ENCODE measurements at regions not wholly inside any gene's neighbourhood (a gene's known extent, or its start where the extent isn't known, plus 50 kb on each side); places are given as distances from the start of the nearest gene placed in this dataset.

DNA sequence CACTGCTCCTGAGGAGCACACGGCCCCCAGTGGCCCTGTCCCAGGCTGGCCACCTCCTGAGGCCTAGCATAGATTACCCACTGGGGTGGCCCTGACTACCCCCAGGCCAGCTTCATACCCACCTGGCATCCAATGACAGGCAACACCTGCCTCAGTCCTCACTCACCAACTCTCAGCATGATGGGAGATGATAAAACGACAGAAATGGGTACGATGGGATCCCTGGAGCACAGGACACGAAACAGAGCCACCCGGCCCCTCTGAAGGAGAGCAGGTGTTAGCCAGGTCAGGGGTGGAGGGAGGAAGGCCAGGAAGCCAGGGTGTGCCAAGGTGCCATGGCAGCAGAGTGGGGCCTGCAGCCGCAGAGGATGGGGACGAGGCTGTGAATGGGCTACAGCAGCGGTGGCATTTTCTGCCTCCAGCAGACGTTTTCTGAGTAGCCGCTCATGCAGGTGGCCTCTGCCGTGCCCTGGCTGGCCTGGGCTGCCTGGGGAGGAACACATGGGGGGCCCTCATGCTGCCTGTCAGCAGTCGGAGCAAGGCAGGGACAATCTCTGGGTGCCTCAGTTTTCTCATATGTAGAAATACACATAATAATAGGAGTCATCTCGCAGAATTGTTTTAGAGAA lies 50.2 kb upstream of the FGF3 start:
- DNase-seq (ENCODE audit: low spot score), result peak; percentile 76

DNA sequence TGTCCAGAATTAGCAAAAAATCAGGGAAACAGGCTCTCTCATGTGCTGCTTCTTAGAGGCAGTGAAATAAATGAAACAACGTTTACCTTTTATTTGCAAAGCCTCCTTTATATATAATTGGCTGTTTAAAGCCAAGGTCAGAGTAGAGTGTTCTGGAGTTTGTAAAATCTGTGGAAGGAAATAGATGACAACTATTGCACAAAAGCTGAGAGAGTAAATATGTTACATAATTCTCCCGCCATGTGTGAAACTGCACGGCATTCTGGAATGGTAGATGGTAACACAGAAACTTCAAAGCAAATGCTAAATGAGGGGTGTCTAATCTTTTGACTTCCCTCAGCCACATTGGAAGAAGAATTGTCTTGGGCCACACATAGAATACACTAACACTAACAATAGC lies 51.5 kb upstream of the FGF3 start:
- no peak for DNase-seq (ENCODE audit: low spot score)

DNA sequence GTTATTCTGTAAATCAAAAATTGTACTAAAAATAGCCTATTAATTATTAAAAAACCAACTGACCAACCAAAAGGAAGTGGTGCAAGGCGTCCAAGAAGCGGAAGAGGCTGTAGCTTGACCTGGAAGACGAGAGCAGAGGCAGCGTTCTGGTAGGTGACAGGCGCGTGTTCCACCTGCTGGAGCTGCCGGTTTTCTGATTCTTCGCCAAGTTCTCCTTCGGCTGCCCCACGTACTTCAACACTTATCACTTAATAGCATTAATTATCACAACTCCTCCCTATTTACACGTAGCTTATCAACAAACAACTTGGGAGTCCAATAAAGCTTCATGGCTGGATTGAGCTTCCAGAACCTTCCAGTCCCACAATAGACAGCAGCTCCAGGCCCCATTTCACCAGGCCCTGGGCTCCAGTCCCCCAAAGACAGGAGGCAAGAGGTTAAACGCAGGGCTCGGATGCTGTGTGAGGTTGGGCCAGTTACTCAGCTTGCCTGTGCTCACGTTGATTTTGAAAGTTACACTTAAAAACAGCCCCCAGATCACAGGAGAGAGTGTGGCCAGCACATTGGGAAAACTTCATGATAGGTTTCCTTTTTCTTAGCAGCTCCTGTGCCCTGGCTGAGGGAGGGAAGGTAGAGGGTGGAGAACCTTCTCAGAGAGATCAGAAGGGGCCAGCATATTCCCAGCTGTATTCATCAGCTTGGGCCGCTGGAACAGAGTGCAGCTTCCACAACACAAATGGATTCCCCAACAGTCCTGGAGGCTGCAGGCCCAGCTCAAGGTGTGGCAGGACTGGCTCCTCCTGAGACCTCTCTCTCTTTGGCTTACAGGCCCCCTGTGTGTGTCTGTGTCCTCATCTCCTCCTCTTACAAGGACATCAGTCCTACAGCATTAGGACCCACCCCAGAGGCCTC lies 54.2 kb upstream of the FGF3 start:
- peak; percentile 49 for DNase-seq (ENCODE audit: low spot score)

DNA sequence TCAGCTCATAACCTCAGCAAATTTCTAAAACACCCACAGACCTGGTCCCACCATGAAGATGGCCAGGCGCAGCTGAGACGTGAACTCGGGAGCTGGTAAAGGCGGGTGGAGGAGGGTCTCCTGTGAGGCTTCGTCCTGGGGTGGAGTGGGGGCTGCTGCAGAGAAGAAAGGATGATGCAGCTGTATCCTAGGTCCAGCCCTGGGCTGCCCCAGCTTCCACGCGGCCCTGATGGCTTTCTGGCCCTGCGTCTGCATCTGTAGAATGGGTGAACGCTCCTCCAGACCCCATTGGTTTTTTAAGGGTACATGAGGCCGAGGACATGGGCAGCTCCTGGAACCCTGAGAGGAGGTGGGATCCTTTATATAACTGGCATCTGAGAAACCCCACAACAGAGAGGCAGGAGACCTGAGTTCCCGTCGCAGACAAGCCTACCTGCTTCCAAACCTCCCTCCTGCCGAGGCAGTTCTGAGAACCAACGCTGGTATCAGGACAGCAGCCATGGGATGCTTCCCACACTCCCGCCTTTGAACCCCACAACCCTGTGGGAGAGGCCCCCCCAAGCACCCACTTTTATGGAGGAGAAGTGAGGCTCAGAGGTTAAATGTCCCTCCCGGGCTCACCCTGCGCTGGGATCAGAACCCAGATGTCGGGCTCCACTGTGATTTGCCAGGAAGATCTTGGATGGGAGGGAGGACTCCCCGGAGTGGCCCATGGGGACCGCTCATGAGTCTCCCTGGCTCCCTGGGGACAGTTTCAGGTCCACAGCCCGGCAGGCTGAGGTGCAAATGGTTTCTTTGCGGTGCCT lies 55.2 kb upstream of the FGF3 start:
- peak; percentile 85 for DNase-seq (ENCODE audit: low spot score)

DNA sequence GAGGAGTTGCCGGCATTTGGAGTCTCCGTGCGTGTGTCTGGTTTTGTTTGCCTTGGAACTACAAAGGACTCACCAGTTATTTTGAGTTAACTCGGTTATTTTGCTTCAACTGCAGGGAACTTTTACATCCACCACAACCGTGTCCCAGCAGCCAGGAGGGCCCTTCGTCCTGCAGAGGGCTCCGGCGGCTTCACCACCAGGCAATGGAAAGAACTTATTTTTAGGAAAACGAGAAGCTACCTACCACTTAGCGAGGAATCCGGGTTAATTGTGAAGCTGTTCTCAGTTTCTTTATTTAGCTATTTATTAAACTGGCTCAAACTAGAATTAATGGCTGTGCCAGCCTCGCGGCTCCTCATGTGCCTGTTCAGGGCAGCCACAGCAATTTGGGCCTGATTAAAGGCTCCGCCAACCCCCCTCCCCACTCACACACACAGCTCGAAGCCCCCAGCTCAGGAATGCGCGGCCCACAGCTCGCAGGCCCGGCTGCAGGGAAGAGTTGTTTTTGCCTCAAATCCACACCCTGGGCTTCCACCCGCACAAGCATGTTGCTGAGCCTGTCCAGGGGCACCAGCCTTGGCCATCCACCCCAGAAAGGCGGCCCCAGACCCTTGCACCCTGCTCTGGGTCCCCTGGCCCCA lies 55.9 kb upstream of the FGF3 start:
- peak; percentile 79 for DNase-seq (ENCODE audit: low spot score)

DNA sequence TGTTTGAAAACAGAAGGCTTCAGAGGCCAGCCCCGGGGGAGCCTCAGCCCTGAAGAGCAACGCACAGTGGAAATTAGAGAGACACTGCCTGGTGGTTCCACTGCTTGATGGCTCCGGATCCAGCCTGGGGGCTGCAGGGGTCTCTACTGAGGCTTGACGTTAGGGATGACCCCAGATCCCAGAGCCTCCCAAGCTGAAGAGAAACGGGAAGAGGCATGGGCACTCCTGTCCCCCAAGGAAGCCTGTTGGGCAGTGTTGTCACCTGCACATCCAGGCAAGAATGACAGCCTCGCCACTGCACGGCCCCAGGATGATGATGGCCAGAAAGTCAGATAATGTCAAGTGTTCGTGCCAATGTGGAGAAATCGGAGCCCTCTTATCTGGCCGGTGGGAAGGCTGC lies 56.8 kb upstream of the FGF3 start:
- peak; percentile 71 for DNase-seq (ENCODE audit: low spot score)

DNA sequence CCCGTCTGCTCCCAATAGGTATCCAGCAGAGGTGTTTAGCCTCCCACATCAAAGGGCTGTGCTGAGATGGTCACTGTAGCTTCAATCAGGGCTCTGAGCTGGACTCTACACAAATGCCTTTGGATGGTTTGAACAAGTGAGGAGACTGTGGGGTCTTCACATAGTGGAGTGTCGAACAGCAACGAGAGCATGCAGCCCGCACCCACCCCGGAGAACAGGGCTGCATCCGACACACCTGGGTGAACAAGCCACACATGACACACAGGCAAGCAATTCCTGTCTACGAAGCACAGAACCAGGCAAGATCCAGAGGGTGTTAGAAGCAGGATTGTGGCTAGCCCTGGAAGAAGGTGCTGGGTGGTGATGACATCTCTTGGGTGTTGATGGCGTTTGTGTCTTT lies 58.0 kb upstream of the FGF3 start:
- peak; percentile 60 for DNase-seq (ENCODE audit: low spot score)

DNA sequence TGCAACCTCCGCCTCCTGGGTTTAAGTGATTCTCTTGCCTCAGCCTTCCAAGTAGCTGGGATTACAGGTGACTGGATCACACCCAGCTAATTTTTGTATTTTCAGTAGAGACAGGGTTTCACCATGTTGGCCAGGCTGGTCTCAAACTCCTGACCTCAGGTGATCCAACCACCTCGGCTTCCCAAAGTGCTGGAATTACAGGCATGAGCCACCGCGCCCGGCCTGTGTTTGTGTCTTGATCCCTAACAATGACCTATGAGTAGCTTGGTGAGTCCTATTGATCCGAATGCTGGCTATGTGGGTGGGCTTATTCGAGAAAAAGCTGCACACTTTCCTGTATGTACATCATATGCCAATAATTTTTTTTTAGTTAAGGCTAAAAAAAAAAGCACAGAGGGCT lies 58.5 kb upstream of the FGF3 start:
- DNase-seq (ENCODE audit: low spot score), result peak; percentile 37

DNA sequence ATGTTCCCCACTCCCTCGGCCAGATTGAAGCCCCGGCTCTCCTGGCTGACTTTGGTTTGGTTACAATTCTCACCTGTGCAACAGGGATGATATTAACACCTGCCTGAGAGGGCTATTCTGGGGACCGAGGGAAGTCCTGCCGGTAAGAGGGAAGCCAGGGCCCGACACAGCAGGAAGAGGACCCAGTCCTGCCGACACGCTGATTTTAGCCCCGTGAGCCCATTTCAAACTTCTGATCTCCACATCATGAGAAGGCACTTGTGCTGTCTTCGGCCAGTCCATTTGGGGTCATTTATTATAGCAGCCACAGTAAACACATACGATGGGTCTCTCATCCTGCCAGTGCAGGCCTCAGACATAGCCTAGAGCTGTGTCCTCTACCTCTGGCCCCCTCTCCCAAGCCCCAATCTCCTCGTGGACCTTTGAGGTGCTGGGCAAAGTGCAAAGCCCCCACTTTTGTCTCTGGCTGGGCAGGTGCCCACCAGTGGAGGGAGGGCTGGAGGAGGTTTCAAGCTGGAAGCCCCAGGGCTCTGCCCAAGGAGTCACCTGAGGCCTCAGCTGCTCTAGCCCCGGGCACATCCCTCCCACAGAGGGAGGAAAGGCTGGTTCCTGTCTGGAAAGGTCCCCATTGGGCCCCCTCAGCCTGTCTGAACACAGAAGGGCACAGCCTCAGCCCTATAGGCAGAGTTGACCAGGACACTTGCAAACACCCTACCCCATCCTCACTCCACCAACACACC lies 59.1 kb upstream of the FGF3 start:
- DNase-seq (ENCODE audit: low spot score), result peak; percentile 75

DNA sequence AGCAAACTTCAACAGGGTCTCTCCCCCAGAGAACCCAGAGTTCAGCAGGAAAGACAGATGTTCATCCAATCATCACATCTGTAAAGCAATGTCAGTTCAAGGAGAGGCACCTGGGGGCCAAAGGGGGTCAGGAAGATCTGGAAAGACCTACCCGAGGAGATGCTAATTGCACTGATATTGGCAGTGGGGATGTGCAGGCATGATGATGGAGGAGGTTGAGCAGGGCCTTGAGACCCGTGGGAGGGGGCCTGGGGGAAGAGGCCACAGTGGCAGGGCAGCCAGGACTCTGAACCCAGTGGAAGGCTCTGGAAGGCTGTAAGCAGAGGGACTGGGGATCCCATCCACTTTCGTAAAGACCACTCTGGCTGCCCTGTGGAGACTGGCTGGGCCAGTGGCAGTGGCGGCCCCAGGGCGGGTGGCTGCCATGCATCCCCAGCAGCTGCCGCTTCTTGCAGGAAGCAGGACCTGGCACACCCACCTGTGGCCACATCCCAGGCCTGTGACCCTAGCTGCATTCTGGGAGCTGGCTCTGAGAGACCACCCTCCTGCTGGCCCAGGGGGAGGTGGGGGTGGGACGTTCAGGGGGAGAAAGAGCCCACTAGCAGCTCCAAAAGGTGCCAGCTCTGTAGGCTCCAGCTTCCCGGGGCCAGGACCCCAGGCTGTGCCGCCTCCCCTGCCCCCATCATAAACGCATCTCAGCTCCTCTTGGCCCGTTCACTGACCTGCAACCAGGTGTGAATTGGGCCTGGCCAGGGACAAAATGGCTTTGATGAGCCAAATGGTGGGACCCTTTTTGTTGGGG lies 59.9 kb upstream of the FGF3 start:
- DNase-seq (ENCODE audit: low spot score), result peak; percentile 69

DNA sequence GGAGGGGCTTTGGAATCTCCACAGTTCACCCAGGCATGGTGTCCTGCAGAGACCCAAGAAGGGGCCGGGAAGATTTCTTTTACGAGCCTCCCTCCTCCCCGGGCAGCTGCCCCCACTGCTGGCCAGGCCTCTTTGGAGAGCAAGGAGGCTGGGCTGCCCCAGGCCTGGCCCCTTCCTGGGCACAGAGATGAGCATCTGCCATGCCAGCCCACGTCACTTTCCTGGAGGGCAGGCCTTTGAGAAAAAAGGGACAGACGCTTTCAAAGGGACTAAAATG lies 60.5 kb upstream of the FGF3 start:
- peak; percentile 37 for DNase-seq (ENCODE audit: low spot score)

DNA sequence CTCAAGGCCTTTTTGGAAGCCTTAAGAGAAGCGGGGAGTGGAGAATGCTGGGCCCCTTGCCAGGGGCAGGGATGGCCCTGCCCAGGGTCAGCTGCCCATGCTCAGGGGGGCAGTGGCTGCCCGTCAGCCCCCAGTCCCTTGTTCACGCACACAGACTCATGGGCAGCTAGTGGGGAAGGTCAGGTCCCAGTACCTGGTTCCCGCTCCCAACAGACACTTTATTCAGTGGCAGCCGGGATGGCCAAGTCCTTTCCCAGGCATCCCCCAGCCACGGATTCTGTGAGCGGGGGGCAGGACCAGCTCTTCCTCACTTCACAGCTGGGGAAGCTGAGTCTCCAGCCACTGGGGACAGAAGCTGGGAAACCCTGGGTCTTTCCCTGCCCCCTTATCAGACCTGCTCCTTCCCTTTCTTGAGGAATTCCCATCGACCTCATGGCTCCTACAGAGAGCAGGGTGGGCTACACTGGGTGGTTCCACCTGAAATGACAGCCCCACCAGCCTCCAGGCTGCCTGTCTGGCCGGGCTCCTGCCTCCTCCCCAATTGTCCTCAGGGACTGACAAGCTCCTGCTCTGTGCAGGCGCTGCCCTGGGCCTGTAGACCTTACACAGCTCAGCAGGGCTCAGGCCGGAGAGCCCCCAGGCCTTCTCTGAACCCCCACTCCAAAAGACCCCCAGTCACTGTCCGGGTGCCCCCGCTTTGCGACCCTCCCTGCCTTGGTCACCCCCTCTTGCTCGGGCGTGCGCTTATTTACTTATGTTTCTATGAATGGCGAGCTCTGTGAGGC lies 61.0 kb upstream of the FGF3 start:
- DNase-seq (ENCODE audit: low spot score), result peak; percentile 81

DNA sequence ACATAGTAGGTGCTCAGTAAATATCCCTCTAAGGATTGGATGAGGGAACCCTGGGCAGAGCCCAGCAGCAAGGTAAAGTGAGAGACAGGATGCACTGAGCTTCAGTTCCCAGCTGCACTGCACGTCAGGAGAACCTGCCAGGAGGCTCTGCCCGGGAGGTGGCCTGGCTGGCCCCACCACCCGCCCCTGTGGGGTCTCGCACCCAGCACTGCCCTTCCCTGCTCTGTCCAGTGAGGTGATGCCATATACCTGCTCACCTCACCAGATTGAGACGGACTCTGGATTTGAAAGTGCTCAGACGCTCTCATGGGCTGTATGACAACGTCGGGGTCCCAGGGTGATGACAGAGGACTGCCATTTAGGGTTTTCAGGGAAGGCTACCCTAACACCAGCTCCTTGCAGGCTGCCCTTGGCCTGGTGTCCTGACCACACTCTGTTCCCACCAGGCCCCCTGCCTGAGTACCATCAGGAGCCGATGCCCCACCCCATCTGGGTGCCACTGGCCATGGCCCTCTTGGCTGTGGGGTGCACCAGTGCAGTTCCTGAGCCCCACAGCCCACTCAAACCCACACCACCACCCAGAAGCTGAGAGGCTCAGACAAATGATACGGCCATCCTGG lies 61.7 kb upstream of the FGF3 start:
- peak; percentile 53 for DNase-seq (ENCODE audit: low spot score)

DNA sequence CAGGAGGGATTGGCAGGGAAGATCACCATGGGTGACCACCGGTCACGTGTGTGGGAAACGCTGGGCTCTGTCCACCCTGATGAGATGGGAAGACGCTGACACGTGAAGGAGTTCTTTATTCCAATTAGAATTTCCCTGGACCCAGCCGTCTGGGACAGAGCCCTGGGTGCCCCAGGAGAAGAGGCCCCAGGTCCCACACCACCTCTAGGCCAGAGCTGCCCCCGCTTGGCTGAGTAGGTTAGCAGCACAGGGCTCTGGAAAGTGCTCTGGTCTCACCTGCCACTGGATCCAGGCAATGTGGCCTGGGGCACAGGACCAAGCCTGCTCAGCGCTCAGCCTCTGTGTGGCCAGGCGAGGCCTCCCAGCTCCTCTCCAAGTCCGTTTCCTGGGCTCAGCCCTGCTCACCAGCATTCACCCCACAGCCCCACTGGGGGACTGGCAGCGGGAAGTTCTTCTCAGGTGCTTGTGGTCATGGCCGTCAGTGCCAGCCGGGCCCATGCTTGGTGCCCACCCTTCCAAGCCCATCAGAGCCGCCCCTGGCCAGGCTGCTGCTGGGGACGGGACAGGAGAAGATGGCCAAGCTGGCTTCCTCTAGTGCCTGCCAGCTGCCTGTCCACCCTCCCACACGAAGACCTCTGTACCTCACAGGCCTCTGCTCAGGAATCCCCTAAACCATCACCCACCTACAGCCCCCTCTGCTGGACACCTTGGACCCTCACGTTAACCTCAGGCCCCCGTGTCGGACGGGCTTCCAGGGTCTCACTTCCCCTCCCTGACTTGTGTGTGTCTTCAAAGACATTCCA lies 62.5 kb upstream of the FGF3 start:
- DNase-seq (ENCODE audit: low spot score), result no peak

DNA sequence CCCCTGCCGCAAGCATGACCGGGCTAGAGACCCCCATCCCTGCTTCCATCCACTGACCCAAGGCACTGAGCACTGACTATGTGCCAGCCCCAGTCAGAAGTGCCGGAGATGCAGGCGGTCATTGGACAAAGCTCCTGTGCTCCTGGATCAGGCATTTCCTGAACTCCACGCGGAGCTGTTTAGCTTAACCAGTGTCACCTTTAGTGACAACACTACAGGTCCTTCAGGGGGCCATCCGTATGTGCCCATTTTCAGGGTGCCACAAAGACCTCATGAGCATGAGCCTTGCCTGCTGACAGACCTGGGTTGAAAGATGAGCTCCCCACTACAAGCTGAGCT lies 63.0 kb upstream of the FGF3 start:
- DNase-seq (ENCODE audit: low spot score), result no peak

DNA sequence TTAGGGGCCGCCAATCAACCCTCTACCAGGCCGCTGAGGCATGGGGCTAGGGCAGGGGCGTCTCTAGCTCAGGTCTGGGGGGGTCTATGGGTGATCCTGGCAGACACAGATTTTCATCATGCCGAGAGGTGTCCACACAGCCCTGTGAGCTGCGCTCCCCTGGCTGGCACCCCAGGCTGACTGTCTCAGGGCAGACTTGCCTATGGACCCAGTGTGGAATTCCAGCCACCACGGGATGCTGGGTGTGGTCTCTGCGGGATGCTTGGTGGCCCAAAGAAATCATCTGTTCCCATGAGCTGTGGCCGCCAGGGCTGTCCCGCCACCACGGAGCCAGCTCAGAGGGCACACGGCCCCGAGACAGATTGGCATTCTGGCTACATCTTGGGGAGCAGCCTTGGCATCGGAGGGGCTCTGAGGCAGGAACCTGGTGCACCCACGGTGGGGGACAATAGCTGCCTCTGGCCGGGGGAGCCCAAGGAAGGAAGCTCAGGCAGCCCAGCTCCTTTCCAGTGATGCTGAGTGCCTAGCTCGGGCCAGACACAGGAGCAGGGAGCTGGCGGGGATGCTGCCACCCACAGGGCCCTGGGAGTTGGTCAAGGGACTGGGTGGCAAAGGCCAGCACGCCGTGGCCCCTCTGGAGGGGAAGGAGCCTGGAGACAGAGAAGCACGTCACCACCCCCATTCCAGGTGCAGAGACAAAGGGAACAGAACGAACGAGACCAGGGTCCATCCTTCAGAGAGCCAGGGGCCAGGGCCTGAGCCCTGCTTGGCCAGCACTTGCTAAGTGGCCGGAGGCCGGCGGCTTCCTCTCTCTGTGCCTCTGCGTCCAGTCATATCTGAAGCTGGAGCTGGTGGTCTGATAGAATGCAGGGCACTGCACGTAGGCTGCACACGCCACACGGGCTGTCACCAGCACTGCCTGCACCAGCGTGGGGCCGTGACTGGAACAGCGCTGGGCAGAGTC lies 64.4 kb upstream of the FGF3 start:
- no peak for DNase-seq (ENCODE audit: low spot score)

DNA sequence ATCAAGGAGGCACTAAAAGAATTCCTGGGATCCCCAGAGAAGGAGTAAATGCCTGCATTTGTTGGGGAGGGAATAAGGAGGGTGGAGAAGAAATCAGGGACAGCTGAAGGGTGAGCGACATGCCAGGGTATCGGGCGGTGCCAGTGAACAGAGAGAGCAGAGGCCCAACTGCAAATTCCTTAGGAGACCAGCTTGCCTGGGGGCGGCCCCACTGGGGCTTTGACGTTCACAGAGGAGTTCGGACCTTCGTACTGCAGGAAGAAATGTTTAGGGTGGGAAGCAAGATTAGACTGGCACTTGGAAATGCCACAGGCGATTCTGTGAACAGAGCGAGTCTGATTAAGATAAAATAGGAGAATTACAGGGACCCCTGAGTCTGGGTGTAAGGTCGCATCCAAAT lies 65.1 kb upstream of the FGF3 start:
- DNase-seq (ENCODE audit: low spot score), result no peak
